ENCODE measurements at regions not wholly inside any gene's neighbourhood (a gene's known extent, or its start where the extent isn't known, plus 50 kb on each side); places are given as distances from the start of the nearest gene placed in this dataset.

DNA sequence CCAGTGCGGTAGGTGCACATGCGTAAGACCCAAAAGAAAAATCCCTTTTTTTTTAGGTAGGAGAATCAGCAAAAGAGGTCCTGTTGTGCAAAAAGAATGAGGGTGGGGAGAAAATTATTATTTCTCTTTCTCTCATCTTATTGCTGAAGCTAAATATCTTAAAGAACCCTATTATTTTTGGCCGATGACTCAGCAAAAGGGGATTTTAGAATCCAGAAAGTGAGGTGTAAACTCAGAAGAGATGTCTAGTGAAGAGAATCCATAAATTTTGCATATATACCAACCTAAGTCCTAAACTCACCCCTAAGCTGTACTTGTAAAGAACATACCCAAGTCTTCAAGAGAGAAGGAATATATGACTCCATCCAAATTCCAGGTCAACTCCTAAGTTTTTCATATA is 386.3 kb upstream of the ZNF717 start:
- Histone ChIP-seq H3K4me2 (ENCODE audit: low read length) (no peak overlapping the region), H3K36me3 (ENCODE audit: control insufficient read depth, insufficient read depth, low read length) (no peaks in the 10 kb centered on the region), H3K79me1 (ENCODE audit: low read length) (no peaks in the 10 kb centered on the region)

DNA sequence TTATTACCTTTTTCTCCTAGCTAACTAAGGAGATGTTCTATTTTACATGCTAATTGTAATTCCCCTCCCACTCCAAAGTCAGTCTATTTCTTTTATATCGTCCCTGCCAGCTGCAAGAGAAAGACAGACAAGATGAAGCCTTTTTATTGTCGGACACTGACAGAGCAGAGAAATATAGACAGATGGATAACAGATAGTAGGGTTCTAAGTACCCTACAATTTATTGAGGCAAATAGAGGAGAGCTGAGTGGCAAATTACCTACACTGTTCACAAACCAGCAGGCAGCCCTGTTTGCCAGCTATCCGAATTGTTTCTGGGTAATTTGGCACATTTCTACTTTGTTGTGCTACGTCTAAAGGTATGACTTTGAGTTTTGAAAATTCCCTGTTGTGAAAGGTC is 392.3 kb upstream of the ZNF717 start:
- no peaks in the 10 kb centered on the region for H3K27me3 ChIP-seq (ENCODE audit: insufficient read depth, low read length, poor library complexity)
- H3K36me3 ChIP-seq (ENCODE audit: control insufficient read depth, insufficient read depth, low read length): no peaks in the 10 kb centered on the region
- H3K4me1 ChIP-seq (ENCODE audit: control insufficient read depth, low read depth, low read length): no peaks in the 10 kb centered on the region
- H2AK5ac ChIP-seq (ENCODE audit: low read length): no peak overlapping the region
- no peak overlapping the region for H4K8ac ChIP-seq (ENCODE audit: low read depth, low read length)
- no peak overlapping the region for H3K18ac ChIP-seq (ENCODE audit: low read length)
- no peak overlapping the region for H3K23ac ChIP-seq (ENCODE audit: low read length)
- H3K4me2 ChIP-seq (ENCODE audit: low read length): no peak overlapping the region
- no peak overlapping the region for H3K27ac ChIP-seq (ENCODE audit: low read depth, low read length)
- no peak overlapping the region for H3K9ac ChIP-seq (ENCODE audit: low read length)
- H4K5ac ChIP-seq (ENCODE audit: low read length): no peak overlapping the region
- no peak overlapping the region for H2BK5ac ChIP-seq (ENCODE audit: low read length)
- no peaks in the 10 kb centered on the region for H3K79me1 ChIP-seq (ENCODE audit: low read length)
- H3K79me2 ChIP-seq (ENCODE audit: control insufficient read depth, insufficient read depth, low read length): no peaks in the 10 kb centered on the region
- no peak overlapping the region for H3K56ac ChIP-seq (ENCODE audit: low read length)
- no CpG with 5 or more reads among the region's 4 CpGs for WGBS (ENCODE audit: extremely low coverage, insufficient coverage, low lambda C conversion rate)
- no peak overlapping the region for H2BK15ac ChIP-seq (replicated peaks; ENCODE audit: low read depth)
- no peak overlapping the region for H3K4me3 ChIP-seq (ENCODE audit: low read length)
- no peak overlapping the region for H3K4ac ChIP-seq (ENCODE audit: low read depth, low read length)
- no peak overlapping the region for H2BK120ac ChIP-seq (ENCODE audit: low read depth, low read length)
- DNase-seq: no peak

More for the DNA sequence above, 386.3 kb upstream of the ZNF717 start:
- H3K18ac ChIP-seq (ENCODE audit: low read length): no peak overlapping the region
- H3K4me1 ChIP-seq (ENCODE audit: control insufficient read depth, low read depth, low read length): no peaks in the 10 kb centered on the region
- no peak overlapping the region for H3K4ac ChIP-seq (ENCODE audit: low read depth, low read length)
- H3K56ac ChIP-seq (ENCODE audit: low read length): no peak overlapping the region
- no peak overlapping the region for H3K9ac ChIP-seq (ENCODE audit: low read length)
- no peaks in the 10 kb centered on the region for H3K27me3 ChIP-seq (ENCODE audit: insufficient read depth, low read length, poor library complexity)
- no peak overlapping the region for H3K23ac ChIP-seq (ENCODE audit: low read length)
- H3K27ac ChIP-seq (ENCODE audit: low read depth, low read length): no peak overlapping the region
- no peak overlapping the region for H3K4me3 ChIP-seq (ENCODE audit: low read length)
- no peak overlapping the region for H4K5ac ChIP-seq (ENCODE audit: low read length)
- H4K8ac ChIP-seq (ENCODE audit: low read depth, low read length): no peak overlapping the region
- H2AK5ac ChIP-seq (ENCODE audit: low read length): no peak overlapping the region
- no peak overlapping the region for H2BK5ac ChIP-seq (ENCODE audit: low read length)
- H2BK120ac ChIP-seq (ENCODE audit: low read depth, low read length): no peak overlapping the region
- no peak for DNase-seq
- no peaks in the 10 kb centered on the region for H3K79me2 ChIP-seq (ENCODE audit: control insufficient read depth, insufficient read depth, low read length)
- no peak overlapping the region for H2BK15ac ChIP-seq (replicated peaks; ENCODE audit: low read depth)
- WGBS (ENCODE audit: extremely low coverage, insufficient coverage, low lambda C conversion rate): no CpG with 5 or more reads among the region's 3 CpGs

DNA sequence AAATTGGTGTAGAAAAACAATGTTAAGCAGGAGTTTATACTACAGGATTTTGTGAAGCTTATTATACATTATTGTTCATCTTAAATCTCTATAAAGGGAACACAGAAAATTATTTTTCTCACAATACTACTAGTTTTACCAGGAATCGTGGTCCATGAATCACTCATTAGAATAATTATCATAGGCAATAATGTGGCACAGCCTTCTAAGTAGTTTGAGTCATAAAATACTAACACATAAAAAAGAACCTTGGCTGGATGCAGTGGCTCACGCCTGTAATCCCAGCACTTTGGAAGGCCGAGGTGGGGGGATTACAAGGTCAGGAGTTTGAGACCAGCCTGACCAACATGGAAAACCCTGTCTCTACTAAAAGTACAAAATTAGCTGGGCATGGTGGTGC is 393.1 kb upstream of the ZNF717 start:
- H3K79me2 ChIP-seq (ENCODE audit: control insufficient read depth, insufficient read depth, low read length): no peaks in the 10 kb centered on the region
- H3K36me3 ChIP-seq (ENCODE audit: control insufficient read depth, insufficient read depth, low read length): no peaks in the 10 kb centered on the region
- H3K4ac ChIP-seq (ENCODE audit: low read depth, low read length): no peak overlapping the region
- no peak overlapping the region for H4K5ac ChIP-seq (ENCODE audit: low read length)
- no peak overlapping the region for H2BK15ac ChIP-seq (replicated peaks; ENCODE audit: low read depth)
- H3K27ac ChIP-seq (ENCODE audit: low read depth, low read length): no peak overlapping the region
- H3K18ac ChIP-seq (ENCODE audit: low read length): no peak overlapping the region
- H2BK5ac ChIP-seq (ENCODE audit: low read length): no peak overlapping the region
- H3K4me1 ChIP-seq (ENCODE audit: control insufficient read depth, low read depth, low read length): no peaks in the 10 kb centered on the region
- H3K27me3 ChIP-seq (ENCODE audit: insufficient read depth, low read length, poor library complexity): no peaks in the 10 kb centered on the region
- H2BK120ac ChIP-seq (ENCODE audit: low read depth, low read length): no peak overlapping the region
- no peak overlapping the region for H3K4me2 ChIP-seq (ENCODE audit: low read length)
- no peak for DNase-seq
- H3K56ac ChIP-seq (ENCODE audit: low read length): no peak overlapping the region
- no peak overlapping the region for H3K9ac ChIP-seq (ENCODE audit: low read length)
- no peak overlapping the region for H2AK5ac ChIP-seq (ENCODE audit: low read length)
- WGBS (ENCODE audit: extremely low coverage, insufficient coverage, low lambda C conversion rate): no CpG with 5 or more reads among the region's 3 CpGs
- no peaks in the 10 kb centered on the region for H3K79me1 ChIP-seq (ENCODE audit: low read length)
- H4K8ac ChIP-seq (ENCODE audit: low read depth, low read length): no peak overlapping the region
- no peak overlapping the region for H3K23ac ChIP-seq (ENCODE audit: low read length)
- no peak overlapping the region for H3K4me3 ChIP-seq (ENCODE audit: low read length)

GRCh38 chr3:76181213-76181612 is 395.9 kb upstream of the ZNF717 start:
- no peak for DNase-seq
- no peak overlapping the region for H4K5ac ChIP-seq (ENCODE audit: low read length)
- H2BK120ac ChIP-seq (ENCODE audit: low read depth, low read length): no peak overlapping the region
- no peak overlapping the region for H3K27ac ChIP-seq (ENCODE audit: low read depth, low read length)
- WGBS (ENCODE audit: extremely low coverage, insufficient coverage, low lambda C conversion rate): no CpG with 5 or more reads among the region's 2 CpGs
- H3K4ac ChIP-seq (ENCODE audit: low read depth, low read length): no peak overlapping the region
- no peak overlapping the region for H3K4me3 ChIP-seq (ENCODE audit: low read length)
- H3K4me1 ChIP-seq (ENCODE audit: control insufficient read depth, low read depth, low read length): no peaks in the 10 kb centered on the region
- H3K79me2 ChIP-seq (ENCODE audit: control insufficient read depth, insufficient read depth, low read length): no peaks in the 10 kb centered on the region
- no peak overlapping the region for H2BK5ac ChIP-seq (ENCODE audit: low read length)
- no peak overlapping the region for H3K9ac ChIP-seq (ENCODE audit: low read length)
- H4K8ac ChIP-seq (ENCODE audit: low read depth, low read length): no peak overlapping the region
- no peaks in the 10 kb centered on the region for H3K79me1 ChIP-seq (ENCODE audit: low read length)
- H2BK15ac ChIP-seq (replicated peaks; ENCODE audit: low read depth): no peak overlapping the region
- no peak overlapping the region for H3K56ac ChIP-seq (ENCODE audit: low read length)
- H3K4me2 ChIP-seq (ENCODE audit: low read length): no peak overlapping the region
- no peaks in the 10 kb centered on the region for H3K27me3 ChIP-seq (ENCODE audit: insufficient read depth, low read length, poor library complexity)
- H2AK5ac ChIP-seq (ENCODE audit: low read length): no peak overlapping the region
- no peaks in the 10 kb centered on the region for H3K36me3 ChIP-seq (ENCODE audit: control insufficient read depth, insufficient read depth, low read length)
- no peak overlapping the region for H3K23ac ChIP-seq (ENCODE audit: low read length)
- H3K18ac ChIP-seq (ENCODE audit: low read length): no peak overlapping the region

GRCh38 chr3:76198086-76198485 is 412.7 kb upstream of the ZNF717 start:
- Histone ChIP-seq H3K56ac (ENCODE audit: low read length) (no peak overlapping the region), H3K4me3 (ENCODE audit: low read length) (no peak overlapping the region), H3K27ac (ENCODE audit: low read depth, low read length) (no peak overlapping the region), H3K9ac (ENCODE audit: low read length) (no peak overlapping the region), H2BK15ac (replicated peaks; ENCODE audit: low read depth) (no peak overlapping the region), H4K5ac (ENCODE audit: low read length) (no peak overlapping the region), H2BK120ac (ENCODE audit: low read depth, low read length) (no peak overlapping the region), H3K4ac (ENCODE audit: low read depth, low read length) (no peak overlapping the region), H3K4me1 (ENCODE audit: control insufficient read depth, low read depth, low read length) (no peaks in the 10 kb centered on the region), H3K27me3 (ENCODE audit: insufficient read depth, low read length, poor library complexity) (no peaks in the 10 kb centered on the region), H3K79me2 (ENCODE audit: control insufficient read depth, insufficient read depth, low read length) (no peaks in the 10 kb centered on the region), H3K79me1 (ENCODE audit: low read length) (no peaks in the 10 kb centered on the region), H4K8ac (ENCODE audit: low read depth, low read length) (no peak overlapping the region), H3K4me2 (ENCODE audit: low read length) (no peak overlapping the region), H3K18ac (ENCODE audit: low read length) (no peak overlapping the region), H3K23ac (ENCODE audit: low read length) (no peak overlapping the region), H2AK5ac (ENCODE audit: low read length) (no peak overlapping the region), H3K36me3 (ENCODE audit: control insufficient read depth, insufficient read depth, low read length) (no peaks in the 10 kb centered on the region), H2BK5ac (ENCODE audit: low read length) (no peak overlapping the region)
- DNase-seq: peak; percentile 83
- no CpG with 5 or more reads among the region's 1 CpG for WGBS (ENCODE audit: extremely low coverage, insufficient coverage, low lambda C conversion rate)

GRCh38 chr3:76199382-76199781 is 414.0 kb upstream of the ZNF717 start:
- Histone ChIP-seq H3K23ac (ENCODE audit: low read length) (no peak overlapping the region), H3K79me1 (ENCODE audit: low read length) (no peaks in the 10 kb centered on the region), H2BK120ac (ENCODE audit: low read depth, low read length) (peak overlapping the region; percentile 38), H3K4ac (ENCODE audit: low read depth, low read length) (no peak overlapping the region), H4K5ac (ENCODE audit: low read length) (no peak overlapping the region), H3K27me3 (ENCODE audit: insufficient read depth, low read length, poor library complexity) (no peaks in the 10 kb centered on the region), H3K56ac (ENCODE audit: low read length) (no peak overlapping the region), H3K79me2 (ENCODE audit: control insufficient read depth, insufficient read depth, low read length) (no peaks in the 10 kb centered on the region), H2AK5ac (ENCODE audit: low read length) (no peak overlapping the region), H2BK15ac (replicated peaks; ENCODE audit: low read depth) (no peak overlapping the region), H3K4me2 (ENCODE audit: low read length) (no peak overlapping the region), H3K4me3 (ENCODE audit: low read length) (no peak overlapping the region), H3K9ac (ENCODE audit: low read length) (no peak overlapping the region), H4K8ac (ENCODE audit: low read depth, low read length) (no peak overlapping the region), H2BK5ac (ENCODE audit: low read length) (no peak overlapping the region), H3K27ac (ENCODE audit: low read depth, low read length) (no peak overlapping the region), H3K4me1 (ENCODE audit: control insufficient read depth, low read depth, low read length) (no peaks in the 10 kb centered on the region), H3K36me3 (ENCODE audit: control insufficient read depth, insufficient read depth, low read length) (no peaks in the 10 kb centered on the region), H3K18ac (ENCODE audit: low read length) (no peak overlapping the region)
- no peak for DNase-seq
- WGBS (ENCODE audit: extremely low coverage, insufficient coverage, low lambda C conversion rate): no CpG with 5 or more reads among the region's 5 CpGs

All from mesendoderm (in vitro differentiated cells).